Stimulated activated CD8-positive, alpha-beta memory T cell treated with anti-CD3 and anti-CD28 coated beads, Interleukin-2, amount 100 ng/mL, for 48 hours (primary cell): ENCODE measurements at regions not wholly inside any gene's neighbourhood (a gene's known extent, or its start where the extent isn't known, plus 50 kb on each side); places are given as distances from the start of the nearest gene placed in this dataset.

ENCODE experiments used
- DNase-seq, 2 donors: peaks; one replicate each; pipeline ENCODE4 v3.0.0-alpha.2; 2020; ENCODE audit warnings: low read depth in 2 of 2

- no peak for DNase-seq
Measured at GRCh38 chr2:23159746-23160405, 225.1 kb upstream of the KLHL29 start.

DNA sequence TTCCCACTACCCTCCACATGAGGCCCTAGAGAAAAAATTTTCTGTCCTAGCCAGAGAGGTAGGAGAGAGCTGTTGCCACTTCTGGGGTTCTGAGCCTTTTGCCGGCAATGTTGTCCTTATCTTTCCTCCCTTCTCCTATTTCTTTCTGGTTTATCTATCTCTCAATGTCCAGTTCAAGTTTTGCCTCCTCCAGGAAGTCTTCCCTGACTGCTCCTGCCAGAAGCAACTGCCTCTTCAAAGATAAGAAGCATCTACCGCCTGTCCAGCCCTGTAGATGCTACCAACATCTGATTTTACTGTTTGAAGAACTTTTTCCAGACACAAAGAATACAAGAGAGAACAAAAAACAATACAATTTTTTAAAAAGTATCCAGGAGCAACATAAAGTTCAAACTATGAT is 220.8 kb upstream of the KLHL29 start:
- DNase-seq = no peak

GRCh38 chr2:23169896-23170295 is 215.1 kb upstream of the KLHL29 start:
- no peak for DNase-seq

DNA sequence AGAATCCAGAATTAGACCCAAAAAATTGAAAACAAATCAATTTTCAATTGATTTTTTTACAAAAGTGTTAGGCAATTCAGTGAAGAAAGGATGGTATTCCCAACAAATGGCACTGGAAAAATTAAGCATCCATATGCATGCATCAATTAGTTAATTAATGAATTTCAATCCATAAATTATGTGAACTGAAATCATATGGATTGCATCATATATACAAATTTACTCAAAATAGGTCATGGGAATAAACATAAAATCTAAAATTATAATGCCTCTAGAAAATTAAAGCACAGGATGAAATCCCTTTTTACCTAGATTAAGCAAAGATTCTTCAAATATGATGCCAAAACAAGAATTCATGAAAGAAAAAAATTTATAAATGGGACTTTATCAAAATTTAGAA is 213.9 kb upstream of the KLHL29 start:
- no peak for DNase-seq

- no peak for DNase-seq
Measured at GRCh38 chr2:23178396-23178795, 206.6 kb upstream of the KLHL29 start.

DNA sequence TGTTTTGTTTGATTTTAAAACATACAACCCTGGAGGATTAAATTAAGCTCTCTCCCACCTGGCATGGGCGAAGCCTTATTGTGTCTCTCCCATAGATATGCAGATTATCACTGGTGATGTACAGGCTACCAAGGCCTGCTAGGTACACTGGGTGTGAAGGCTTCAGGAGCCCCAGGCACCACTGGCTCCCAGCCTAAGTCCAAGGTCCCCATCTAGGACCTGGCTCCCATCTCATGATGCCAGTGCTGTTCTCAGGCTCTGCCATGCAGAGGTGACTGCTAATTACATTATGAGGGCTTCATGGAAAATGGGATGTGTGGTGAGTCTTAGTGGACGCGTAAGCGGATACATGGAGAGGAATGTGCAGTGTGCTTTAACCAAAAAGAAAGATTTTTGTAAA is 201.2 kb upstream of the KLHL29 start:
- DNase-seq = no peak

- no peak for DNase-seq
Measured at GRCh38 chr2:23198316-23199114, 186.5 kb upstream of the KLHL29 start.

- no peak for DNase-seq
Measured at GRCh38 chr2:23199115-23199918, 185.7 kb upstream of the KLHL29 start.

GRCh38 chr2:23200068-23200786 is 184.8 kb upstream of the KLHL29 start:
- no peak for DNase-seq

GRCh38 chr2:23200787-23201114 is 184.2 kb upstream of the KLHL29 start:
- no peak for DNase-seq

- DNase-seq = no peak
Measured at GRCh38 chr2:23203383-23203782, 181.6 kb upstream of the KLHL29 start.

DNA sequence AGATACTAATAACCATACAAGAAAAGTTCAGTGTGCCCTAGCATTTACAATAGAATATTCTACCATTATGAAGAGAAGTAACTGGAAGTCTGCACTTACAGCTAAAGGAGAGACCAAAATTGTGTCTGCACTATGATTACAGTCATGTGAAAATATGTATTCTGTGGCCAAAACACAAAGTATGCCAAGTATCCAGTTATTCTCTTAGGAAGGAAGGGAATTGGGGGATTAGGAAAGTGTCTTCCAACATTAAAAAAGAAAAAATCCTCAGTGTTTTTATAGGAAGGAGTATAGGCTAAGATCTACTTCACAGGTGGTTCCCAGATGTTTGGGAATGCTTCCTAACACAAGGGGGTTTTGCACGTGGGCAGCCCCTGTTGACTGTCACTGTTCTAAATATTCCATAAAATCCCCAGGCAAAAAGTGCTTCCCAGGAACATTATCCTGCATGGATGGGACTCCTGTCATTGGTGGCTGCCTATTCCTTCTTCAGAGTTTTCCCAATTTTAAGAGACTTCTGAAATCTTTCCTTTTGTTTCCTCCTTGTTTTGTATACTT is 180.2 kb upstream of the KLHL29 start:
- DNase-seq = no peak

GRCh38 chr2:23206650-23207049 is 178.3 kb upstream of the KLHL29 start:
- no peak for DNase-seq

DNA sequence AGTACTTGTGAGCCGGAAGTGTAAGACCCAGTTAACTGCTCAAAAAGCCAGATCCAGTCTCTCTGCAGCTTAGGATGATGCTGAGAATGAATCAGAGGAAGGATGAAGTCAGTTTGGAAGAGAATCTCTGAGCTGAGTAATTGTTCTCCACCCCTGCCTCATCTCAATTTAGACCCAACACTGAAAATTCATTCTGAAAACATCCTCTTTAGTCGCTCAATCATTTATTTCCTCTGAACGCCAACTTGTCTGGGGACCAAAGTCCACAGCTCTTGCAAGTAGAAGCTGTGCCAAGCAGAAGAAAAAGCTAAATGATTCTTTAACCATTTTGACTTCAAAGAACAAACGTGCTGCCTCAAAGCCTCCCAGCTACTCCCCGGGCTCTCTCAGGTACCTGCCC is 177.1 kb upstream of the KLHL29 start:
- DNase-seq = no peak

GRCh38 chr2:23208339-23208738 is 176.6 kb upstream of the KLHL29 start:
- DNase-seq = no peak

- no peak for DNase-seq
Measured at GRCh38 chr2:23209059-23209458, 175.9 kb upstream of the KLHL29 start.

- no peak for DNase-seq
Measured at GRCh38 chr2:23211987-23212583, 172.9 kb upstream of the KLHL29 start.

DNA sequence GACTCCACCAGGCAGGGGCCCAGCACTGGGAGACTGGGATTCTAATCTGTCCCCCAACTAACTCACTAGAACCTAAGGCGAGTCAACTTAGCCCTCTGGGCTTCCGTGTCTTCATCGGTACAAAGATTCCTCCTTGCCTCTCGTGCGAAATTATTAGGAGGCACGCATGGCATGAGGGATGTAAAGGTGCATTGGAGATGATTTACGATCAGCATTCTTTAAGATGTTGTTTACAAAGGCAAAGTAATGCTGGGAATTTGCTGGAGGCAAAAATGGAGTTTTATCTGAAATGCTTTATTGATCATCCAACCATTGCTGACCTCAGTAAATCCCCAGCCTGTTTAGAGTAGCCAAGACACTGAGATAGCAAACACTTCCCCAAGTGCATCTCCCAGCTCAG is 171.8 kb upstream of the KLHL29 start:
- DNase-seq = no peak

- no peak for DNase-seq
Measured at GRCh38 chr2:23215016-23215415, 170.0 kb upstream of the KLHL29 start.

DNA sequence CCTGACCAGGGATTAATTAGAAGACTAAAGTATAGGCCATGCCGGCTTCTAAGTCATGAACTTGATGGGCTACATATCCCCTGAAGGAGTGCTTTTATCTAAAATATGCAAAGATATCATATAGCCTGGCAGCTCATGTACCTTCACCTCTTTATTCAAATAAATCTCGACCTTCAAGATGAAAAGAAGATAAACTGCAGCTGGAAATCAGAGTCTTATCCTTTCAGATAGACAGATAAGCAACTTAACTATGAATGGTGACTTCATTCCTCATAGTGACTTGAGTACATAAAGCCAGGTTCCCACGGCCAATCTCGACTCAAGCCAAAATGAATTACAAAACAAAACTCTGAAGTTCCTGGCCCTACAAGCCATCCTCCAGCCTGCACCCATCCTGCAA is 165.3 kb upstream of the KLHL29 start:
- no peak for DNase-seq

DNA sequence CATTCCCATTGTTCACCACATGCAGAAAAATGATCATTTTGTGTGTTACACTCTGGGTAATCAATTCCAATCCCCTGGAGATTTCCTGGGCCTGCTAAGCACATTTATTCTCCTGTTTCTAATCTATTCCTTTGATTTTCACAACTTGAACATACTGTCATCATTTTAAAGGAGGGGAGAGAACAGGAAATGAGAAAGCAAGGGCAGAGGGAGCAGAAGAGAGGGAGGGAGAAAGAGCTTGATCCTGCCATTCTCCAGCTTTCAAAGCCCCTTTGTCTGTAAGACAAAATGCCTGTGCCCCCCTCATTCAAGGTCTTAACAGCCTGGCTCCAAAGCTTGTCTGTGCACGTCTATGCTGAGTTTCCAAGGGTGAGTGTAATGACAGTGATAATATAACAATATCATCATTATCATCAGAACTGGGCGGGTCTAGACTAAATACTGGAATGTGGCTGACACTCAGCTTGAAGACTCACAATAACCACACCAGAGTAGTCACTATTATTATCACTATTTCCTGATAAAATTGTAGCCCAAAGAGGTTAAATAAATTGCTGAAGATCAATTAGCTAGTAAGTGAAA is 164.4 kb upstream of the KLHL29 start:
- DNase-seq = no peak
